SK-N-SH treated with all-trans-retinoic acid at 6 μM for 48 hours (cell line): ENCODE measurements at regions not wholly inside any gene's neighbourhood (a gene's known extent, or its start where the extent isn't known, plus 50 kb on each side); places are given as distances from the start of the nearest gene placed in this dataset.

ENCODE experiments used
- ATAC-seq: fragments of 200-7000 bp; cut with Tn5 transposase; 3 replicates; pipeline ENCODE4 v1.9.1; 2020; ENCODE audit warnings: mild to moderate bottlenecking, moderate library complexity
- ARNTL ChIP-seq: fragments of 450-650 bp; formaldehyde crosslinking; IDR thresholded peaks from 2 replicates; pipeline ENCODE4 v1.5.0; 2020; ENCODE audit warnings: low read depth, mild to moderate bottlenecking, moderate library complexity, borderline replicate concordance
- BACH2 ChIP-seq: fragments of 250-450 bp; sonication (Bioruptor Pico); IDR thresholded peaks from 2 replicates; pipeline ENCODE4 v1.9.0; 2021; ENCODE audit warnings: mild to moderate bottlenecking, borderline replicate concordance
- CSDC2 ChIP-seq: fragments of 250-450 bp; sonication (Bioruptor Pico); IDR thresholded peaks from 2 replicates; pipeline ENCODE4 v1.5.0; 2020; ENCODE audit warnings: mild to moderate bottlenecking, moderate library complexity
- CSRNP3 ChIP-seq: fragments of 250-450 bp; sonication (Bioruptor Pico); IDR thresholded peaks from 2 replicates; pipeline ENCODE4 v1.5.1; 2021; ENCODE audit warnings: mild to moderate bottlenecking, moderate library complexity
- ESRRG ChIP-seq: fragments of 250-450 bp; sonication (Bioruptor Pico); IDR thresholded peaks from 2 replicates; pipeline ENCODE4 v1.6.1; 2021; ENCODE audit warnings: mild to moderate bottlenecking
- GLIS3 ChIP-seq: fragments of 250-450 bp; sonication (Bioruptor Pico); IDR thresholded peaks from 2 replicates; pipeline ENCODE4 v1.5.0; 2020; ENCODE audit warnings: mild to moderate bottlenecking, moderate library complexity
- ISL1 ChIP-seq: fragments of 250-450 bp; sonication (Bioruptor Pico); IDR thresholded peaks from 2 replicates; pipeline ENCODE4 v2.1.2; 2022; ENCODE audit warnings: mild to moderate bottlenecking, moderate library complexity
- OSR1 ChIP-seq: fragments of 250-450 bp; sonication (Bioruptor Pico); IDR thresholded peaks from 2 replicates; pipeline ENCODE4 v1.8.0; 2022; ENCODE audit warnings: moderate library complexity, mild to moderate bottlenecking, inconsistent platforms
- PATZ1 ChIP-seq: fragments of 250-450 bp; sonication (Bioruptor Pico); IDR thresholded peaks from 2 replicates; pipeline ENCODE4 v1.8.0; 2020; ENCODE audit warnings: mild to moderate bottlenecking, moderate library complexity, borderline replicate concordance
- POU6F1 ChIP-seq: fragments of 250-450 bp; sonication (Bioruptor Pico); IDR thresholded peaks from 2 replicates; pipeline ENCODE4 v1.8.0; 2021; ENCODE audit warnings: low read depth, mild to moderate bottlenecking, moderate library complexity, borderline replicate concordance
- PPARA ChIP-seq: fragments of 250-450 bp; sonication (Bioruptor Pico); IDR thresholded peaks from 2 replicates; pipeline ENCODE4 v1.5.0; 2020; ENCODE audit warnings: mild to moderate bottlenecking, borderline replicate concordance
- RARB ChIP-seq: fragments of 250-450 bp; sonication (Bioruptor Pico); IDR thresholded peaks from 2 replicates; pipeline ENCODE4 v1.8.0; 2021; ENCODE audit warnings: mild to moderate bottlenecking, moderate library complexity
- SNAI2 ChIP-seq: fragments of 250-450 bp; sonication (Bioruptor Pico); IDR thresholded peaks from 2 replicates; pipeline ENCODE4 v1.5.0; 2020; ENCODE audit warnings: mild to moderate bottlenecking, moderate library complexity
- TCF4 ChIP-seq: fragments of 250-450 bp; sonication (Bioruptor Pico); IDR thresholded peaks from 2 replicates; pipeline ENCODE4 v1.8.0; 2021; ENCODE audit warnings: mild to moderate bottlenecking, moderate library complexity, borderline replicate concordance
- TOX ChIP-seq: fragments of 250-450 bp; sonication (Bioruptor Pico); IDR thresholded peaks from 2 replicates; pipeline ENCODE4 v1.8.0; 2021; ENCODE audit warnings: mild to moderate bottlenecking, moderate library complexity, borderline replicate concordance
- ZC3H10 ChIP-seq: fragments of 250-450 bp; sonication (Bioruptor Pico); IDR thresholded peaks from 2 replicates; pipeline ENCODE4 v1.5.1; 2021; ENCODE audit warnings: mild to moderate bottlenecking, moderate library complexity
- ZFP3 ChIP-seq: fragments of 250-450 bp; sonication (Bioruptor Pico); IDR thresholded peaks from 2 replicates; pipeline ENCODE4 v1.5.0; 2020; ENCODE audit warnings: mild to moderate bottlenecking, moderate library complexity
- ZFP30 ChIP-seq: fragments of 450-650 bp; formaldehyde crosslinking; IDR thresholded peaks from 2 replicates; pipeline ENCODE4 v1.5.0; 2022; ENCODE audit warnings: mild to moderate bottlenecking, moderate library complexity
- ZNF565 ChIP-seq: fragments of 450-650 bp; formaldehyde crosslinking; conservative IDR thresholded peaks from 2 replicates; pipeline ENCODE4 v1.5.0; 2020; ENCODE audit warnings: low read depth, mild to moderate bottlenecking, moderate library complexity

DNA sequence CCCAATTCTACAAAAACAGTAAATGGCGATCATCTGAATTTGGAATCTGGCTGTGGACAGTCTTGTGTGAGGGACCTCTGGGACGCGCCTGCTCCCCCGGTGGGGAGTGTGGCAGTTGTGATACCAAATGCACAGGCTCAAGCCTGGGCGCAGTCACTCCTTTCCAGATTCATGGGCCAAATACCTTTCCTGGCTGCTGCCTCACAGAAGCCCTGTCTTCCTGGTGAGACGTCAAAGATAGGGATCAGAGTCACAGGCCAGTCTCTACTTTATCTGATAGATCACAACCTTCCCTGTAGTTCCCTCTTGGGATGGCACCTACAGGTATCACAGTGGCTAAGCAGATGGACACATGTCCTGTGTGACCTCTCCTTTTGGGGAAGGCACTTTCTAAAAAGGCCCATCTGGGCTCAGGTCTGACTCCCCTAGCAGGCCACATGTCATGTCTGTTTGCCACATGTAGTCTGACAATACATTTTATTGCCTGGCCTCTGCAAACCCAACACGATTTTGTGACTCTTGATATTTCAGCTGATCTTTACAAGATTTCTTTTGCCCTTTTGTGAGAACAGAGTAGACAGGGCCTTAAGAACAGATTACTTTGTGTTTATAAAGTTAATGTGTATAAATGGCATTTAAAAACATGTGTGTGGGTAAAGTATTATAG, 150.1 kb downstream of the SNX10 start:
- ATAC-seq: no peak
- TF ChIP-seq CSDC2 (CRISPR knock-in tag) (no peak), TCF4 (CRISPR knock-in tag) (no peak; the same call in 1 of the 2 replicates), ZFP3 (CRISPR knock-in tag) (no peak), SNAI2 (no peak), ESRRG (CRISPR knock-in tag) (no peak), PPARA (CRISPR knock-in tag) (no peak), POU6F1 (CRISPR knock-in tag) (no peak), CSRNP3 (CRISPR knock-in tag) (no peak), TOX (CRISPR knock-in tag) (no peak), RARB (CRISPR knock-in tag) (no peak), PATZ1 (CRISPR knock-in tag) (no peak)

DNA sequence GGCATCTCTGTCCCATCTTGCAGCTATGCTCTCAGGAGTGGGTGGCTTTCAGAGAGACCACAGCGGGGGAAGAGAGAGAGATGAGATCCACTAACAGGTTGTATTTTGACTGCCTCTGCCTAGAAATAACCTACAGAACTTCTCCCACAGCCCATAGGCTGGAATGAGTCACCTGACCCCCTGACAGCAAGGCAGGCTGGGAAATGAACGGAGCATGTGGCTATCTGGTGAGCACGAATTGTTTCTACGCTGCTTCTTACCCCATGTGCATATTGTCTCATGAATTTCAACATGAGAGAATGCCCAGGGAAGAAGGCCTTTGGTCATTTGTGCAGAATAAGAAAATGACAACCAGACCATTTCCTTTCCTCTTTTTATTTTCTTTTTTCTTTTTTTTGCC, 151.3 kb downstream of the SNX10 start:
- no peak for TF ChIP-seq BACH2 (CRISPR knock-in tag)
- no peak for TF ChIP-seq PPARA (CRISPR knock-in tag)
- no peak for TF ChIP-seq ZC3H10
- no peak for TF ChIP-seq SNAI2
- no peak for TF ChIP-seq ISL1
- TF ChIP-seq POU6F1 (CRISPR knock-in tag): no peak
- no peak for TF ChIP-seq ZNF565 (CRISPR knock-in tag)
- TF ChIP-seq ARNTL: no peak
- no peak for TF ChIP-seq RARB (CRISPR knock-in tag)
- no peak for TF ChIP-seq CSRNP3 (CRISPR knock-in tag)
- TF ChIP-seq OSR1: no peak
- TF ChIP-seq GLIS3 (CRISPR knock-in tag): no peak
- TF ChIP-seq ZFP30: no peak
- TF ChIP-seq ESRRG (CRISPR knock-in tag): no peak
- no peak for ATAC-seq

DNA sequence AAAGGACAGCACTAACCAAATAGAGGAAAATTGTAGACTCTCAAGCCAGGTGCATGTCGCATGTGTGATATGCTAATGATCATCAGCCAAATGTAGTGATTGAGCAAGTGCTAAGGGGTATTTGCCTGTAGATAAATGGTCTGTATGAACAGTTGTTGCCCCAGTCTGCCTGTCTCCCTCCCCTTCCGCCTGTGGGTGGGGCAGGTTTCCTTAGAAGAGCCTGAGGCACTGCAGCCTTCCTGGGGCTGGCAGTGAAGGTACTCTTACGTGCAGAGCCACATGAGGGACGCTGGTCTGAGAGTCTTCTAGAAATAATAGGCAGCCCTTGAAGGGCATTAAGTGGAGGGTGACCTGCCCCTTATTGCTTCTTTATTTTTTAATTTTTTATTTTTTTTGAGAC, 152.1 kb downstream of the SNX10 start:
- no peak for ATAC-seq
- TF ChIP-seq ZNF565 (CRISPR knock-in tag) (no peak), OSR1 (no peak), CSRNP3 (CRISPR knock-in tag) (no peak), PPARA (CRISPR knock-in tag) (no peak)
